HG02885 (cell line): ENCODE measurements at regions not wholly inside any gene's neighbourhood (a gene's known extent, or its start where the extent isn't known, plus 50 kb on each side); places are given as distances from the start of the nearest gene placed in this dataset.
A peak's percentile ranks its signal among the peaks of the same experiment; 100 is the strongest.
"Not testable (repeated sequence)": the region's sequence is repeated elsewhere in the genome, so short reads cannot be mapped to it uniquely, and the experiment has no call there.

Source experiments
- ATAC-seq: cut with Tn5 transposase; IDR thresholded peaks from one replicate; pipeline ENCODE4 v1.9.1; 2021; ENCODE audit warnings: mild to moderate bottlenecking; ENCODE audit not compliant: unreplicated experiment, poor library complexity

GRCh38 chr14:30349520-30349919 lies 209.4 kb upstream of the G2E3 start:
- no peak for ATAC-seq

- ATAC-seq: no peak
Measured at GRCh38 chr14:30354439-30354838, 204.5 kb upstream of the G2E3 start.

- ATAC-seq: peak; percentile 77
Measured at GRCh38 chr14:30355431-30355913, 203.5 kb upstream of the G2E3 start.

- no peak for ATAC-seq
Measured at GRCh38 chr14:30356438-30357202, 202.3 kb upstream of the G2E3 start.

GRCh38 chr14:30357791-30358190 lies 201.2 kb upstream of the G2E3 start:
- no peak for ATAC-seq

- ATAC-seq: no peak
Measured at GRCh38 chr14:30362369-30363218, 196.4 kb upstream of the G2E3 start.

GRCh38 chr14:30363219-30363880 lies 195.6 kb upstream of the G2E3 start:
- not testable (repeated sequence) for ATAC-seq

- ATAC-seq: no peak
Measured at GRCh38 chr14:30369502-30370180, 189.3 kb upstream of the G2E3 start.

- ATAC-seq: no peak
Measured at GRCh38 chr14:30373053-30373452, 185.9 kb upstream of the G2E3 start.

- ATAC-seq: no peak
Measured at GRCh38 chr14:30373526-30373925, 185.4 kb upstream of the G2E3 start.

- peak; percentile 99 for ATAC-seq
Measured at GRCh38 chr14:30375296-30375892, 183.6 kb upstream of the G2E3 start.

- ATAC-seq: no peak
Measured at GRCh38 chr14:30381861-30382480, 177.0 kb upstream of the G2E3 start.

- no peak for ATAC-seq
Measured at GRCh38 chr14:30385925-30386324, 173.0 kb upstream of the G2E3 start.

GRCh38 chr14:30387871-30388270 lies 171.1 kb upstream of the G2E3 start:
- no peak for ATAC-seq

GRCh38 chr14:30389134-30389876 lies 169.7 kb upstream of the G2E3 start:
- no peak for ATAC-seq

GRCh38 chr14:30389877-30390385 lies 169.0 kb upstream of the G2E3 start:
- ATAC-seq: no peak

GRCh38 chr14:30395065-30395464 lies 163.9 kb upstream of the G2E3 start:
- no peak for ATAC-seq

- ATAC-seq: no peak
Measured at GRCh38 chr14:30402846-30403245, 156.1 kb upstream of the G2E3 start.

GRCh38 chr14:30403791-30404190 lies 155.2 kb upstream of the G2E3 start:
- ATAC-seq: no peak
